ENCODE measurements at regions not wholly inside any gene's neighbourhood (a gene's known extent, or its start where the extent isn't known, plus 50 kb on each side); places are given as distances from the start of the nearest gene placed in this dataset.
A peak's percentile ranks its signal among the peaks of the same experiment; 100 is the strongest.
"Not testable (repeated sequence)": the region's sequence is repeated elsewhere in the genome, so short reads cannot be mapped to it uniquely, and the experiment has no call there.

DNA sequence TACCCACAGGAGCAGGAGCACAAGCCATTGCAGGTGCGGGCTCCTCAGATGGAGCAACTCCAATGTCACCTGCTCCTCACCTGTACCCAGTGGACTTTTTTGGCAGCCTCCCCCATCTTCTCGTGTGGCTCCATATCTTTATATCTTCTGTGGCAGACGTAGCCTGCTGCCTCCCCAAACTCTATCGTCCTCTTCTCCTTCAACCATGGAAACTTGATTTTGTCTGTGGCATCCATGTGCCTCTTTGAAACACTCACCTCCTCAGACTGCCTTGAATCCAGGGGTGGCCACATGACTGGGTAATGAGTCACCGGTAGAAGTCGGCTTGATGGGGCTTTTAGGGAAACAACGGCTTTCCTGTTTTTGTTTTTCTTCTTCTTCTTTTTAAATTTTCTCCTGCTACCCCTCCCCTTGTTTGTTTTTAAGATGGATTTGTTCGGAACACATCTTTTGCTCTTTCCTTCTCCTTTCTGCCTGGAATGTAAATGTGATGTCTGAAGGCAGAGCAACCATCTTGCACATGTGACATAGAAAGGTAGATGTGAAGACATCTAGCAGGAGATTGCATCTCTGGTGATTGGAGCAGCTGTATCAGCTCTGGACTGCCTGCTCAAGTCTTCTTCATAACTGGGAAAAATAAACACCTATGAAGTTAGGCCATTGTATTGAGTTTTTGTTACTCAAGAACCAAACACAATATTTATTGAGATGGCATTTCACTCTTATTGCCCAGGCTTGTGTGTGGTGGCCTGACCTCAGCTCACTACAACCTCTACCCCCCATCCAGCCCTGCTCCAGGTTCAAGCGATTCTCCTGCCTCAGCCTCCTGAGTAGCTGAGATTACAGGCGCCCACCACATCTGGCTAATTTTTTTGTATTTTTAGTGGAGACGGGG lies 69.9 kb upstream of the DDR1 start:
- Histone ChIP-seq H2AK5ac (ENCODE audit: low read length, severe bottlenecking) (peak overlapping the region; percentile 92), H2BK5ac (ENCODE audit: low read depth, low read length, poor library complexity, severe bottlenecking) (no peak overlapping the region), H4K91ac (ENCODE audit: low read length) (peak overlapping the region; percentile 65), H3K14ac (ENCODE audit: low read length in 2 of 2) (peak overlapping the region in 1 of 2 experiments; percentile 93), H3K4ac (ENCODE audit: low read depth in 1 of 2, low read length in 2 of 2) (peak overlapping the region; percentile 30 to 34), H4K8ac (ENCODE audit: low read length) (peak overlapping the region; percentile 66), H2BK120ac (ENCODE audit: low read depth, low read length) (peak overlapping the region; percentile 21), H3K4me3 (ENCODE audit: insufficient read depth in 1 of 2, low read depth in 1 of 2, low read length in 2 of 2) (no peak overlapping the region), H3K9ac (ENCODE audit: low read length) (no peak overlapping the region), H3K36me3 (ENCODE audit: control insufficient read depth in 1 of 2, insufficient read depth in 2 of 2, low read depth in 1 of 2, low read length in 2 of 2) (no peaks in the 10 kb centered on the region), H3K9me3 (ENCODE audit: control insufficient read depth, low read length) (no peaks in the 10 kb centered on the region), H3K4me1 (ENCODE audit: control insufficient read depth, insufficient read depth, low read depth, low read length) (peaks cover 14% of the 10 kb centered on the region), H2AFZ (ENCODE audit: low read depth, low read length) (no peak overlapping the region), H3K18ac (ENCODE audit: low read depth in 1 of 2, low read length in 2 of 2) (peak overlapping the region; percentile 46 to 91), H3K27ac (ENCODE audit: low read length, poor library complexity, severe bottlenecking) (peak overlapping the region; percentile 53), H2BK12ac (ENCODE audit: low read length in 2 of 2) (peak overlapping the region; percentile 55 to 76), H3K4me2 (ENCODE audit: low read length, poor library complexity, severe bottlenecking) (no peak overlapping the region), H2BK15ac (ENCODE audit: low read depth, poor library complexity, severe bottlenecking) (no peak overlapping the region), H3K79me1 (replicated peaks; ENCODE audit: low read length, poor library complexity, severe bottlenecking) (no peaks in the 10 kb centered on the region), H3K27me3 (ENCODE audit: control insufficient read depth in 1 of 2, insufficient read depth in 1 of 2, low read length in 2 of 2) (no peaks in the 10 kb centered on the region), H3K23ac (ENCODE audit: low read length in 2 of 2) (no peak overlapping the region)
- 53% methylated on average over 10 of the region's 11 CpGs for WGBS
- DNase-seq: peak; percentile 78

DNA sequence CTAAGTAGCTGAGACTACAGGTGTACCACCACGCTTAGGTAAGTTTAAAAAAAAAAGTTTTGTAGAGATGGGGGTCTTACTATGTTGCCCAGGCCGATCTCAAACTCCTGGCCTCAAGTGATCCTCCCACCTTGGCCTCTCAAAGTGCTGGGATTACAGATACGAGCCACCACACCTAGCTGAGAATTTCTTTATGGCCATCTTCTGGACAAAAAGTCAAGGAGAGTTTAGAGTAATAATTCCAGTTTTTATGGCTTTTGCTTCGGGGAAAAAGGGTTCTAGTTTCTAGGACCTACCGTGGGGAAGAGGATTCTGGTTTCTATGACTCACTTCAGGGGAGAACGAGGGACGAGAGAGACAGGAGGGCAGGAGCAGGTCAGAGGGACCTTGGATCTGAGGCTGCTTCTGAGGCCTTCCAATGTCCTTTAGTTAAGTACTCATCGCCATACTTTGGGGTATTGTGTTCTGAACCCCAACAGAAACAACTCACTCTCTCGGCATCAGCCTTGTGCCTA lies 69.3 kb upstream of the IER3 start:
- Histone ChIP-seq H3K9me3 (ENCODE audit: control insufficient read depth, low read length) (no peaks in the 10 kb centered on the region), H4K91ac (ENCODE audit: low read length) (peak overlapping the region; percentile 79), H3K4me2 (ENCODE audit: low read length, poor library complexity, severe bottlenecking) (no peak overlapping the region), H3K36me3 (ENCODE audit: control insufficient read depth in 1 of 2, insufficient read depth in 2 of 2, low read depth in 1 of 2, low read length in 2 of 2) (no peaks in the 10 kb centered on the region), H2AK5ac (ENCODE audit: low read length, severe bottlenecking) (peak overlapping the region; percentile 92), H3K14ac (ENCODE audit: low read length in 2 of 2) (peak overlapping the region in 1 of 2 experiments; percentile 93), H2BK120ac (ENCODE audit: low read depth, low read length) (peak overlapping the region; percentile 73), H2BK15ac (ENCODE audit: low read depth, poor library complexity, severe bottlenecking) (peak overlapping the region; percentile 19), H3K4ac (ENCODE audit: low read depth in 1 of 2, low read length in 2 of 2) (peak overlapping the region in 1 of 2 experiments; percentile 34), H3K23ac (ENCODE audit: low read length in 2 of 2) (no peak overlapping the region), H2AFZ (ENCODE audit: low read depth, low read length) (no peak overlapping the region), H3K27ac (ENCODE audit: low read length, poor library complexity, severe bottlenecking) (peak overlapping the region; percentile 44), H4K8ac (ENCODE audit: low read length) (peak overlapping the region; percentile 76), H3K27me3 (ENCODE audit: control insufficient read depth in 1 of 2, insufficient read depth in 1 of 2, low read length in 2 of 2) (no peaks in the 10 kb centered on the region), H2BK12ac (ENCODE audit: low read length in 2 of 2) (peak overlapping the region in 1 of 2 experiments; percentile 90), H3K9ac (ENCODE audit: low read length) (peak overlapping the region; percentile 19), H3K79me1 (replicated peaks; ENCODE audit: low read length, poor library complexity, severe bottlenecking) (no peaks in the 10 kb centered on the region), H3K18ac (ENCODE audit: low read depth in 1 of 2, low read length in 2 of 2) (peak overlapping the region; percentile 67 to 91), H2BK5ac (ENCODE audit: low read depth, low read length, poor library complexity, severe bottlenecking) (no peak overlapping the region), H3K4me1 (ENCODE audit: control insufficient read depth, insufficient read depth, low read depth, low read length) (peaks cover 14% of the 10 kb centered on the region), H3K4me3 (ENCODE audit: insufficient read depth in 1 of 2, low read depth in 1 of 2, low read length in 2 of 2) (no peak overlapping the region)
- WGBS: 62% methylated on average over 9 of the region's 9 CpGs
- DNase-seq: peak; percentile 53

DNA sequence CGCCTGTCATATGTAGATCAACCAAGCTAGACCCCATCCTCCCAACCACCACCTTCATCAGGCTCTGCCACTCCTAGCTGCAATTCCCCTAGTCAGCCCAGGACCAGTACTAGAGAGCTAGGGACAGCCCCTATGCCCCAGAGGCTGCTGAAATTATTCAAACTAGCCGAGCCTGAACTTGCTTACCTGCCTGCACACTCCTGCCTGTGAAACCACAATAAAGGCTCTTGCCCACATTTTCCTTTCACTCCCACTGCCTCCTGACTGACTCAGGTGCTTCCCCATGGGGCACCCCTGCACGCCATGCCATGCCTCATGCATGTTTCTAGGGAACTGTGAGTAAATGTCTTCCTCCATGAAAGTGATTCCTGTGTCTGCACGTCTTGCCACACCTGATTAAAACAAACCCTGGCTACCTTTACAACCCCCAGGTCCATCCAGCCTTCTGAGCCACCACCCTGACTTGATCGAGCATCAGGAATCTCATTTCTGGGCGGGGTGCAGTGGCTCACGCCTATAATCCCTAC lies 66.5 kb upstream of the IER3 start:
- no peaks in the 10 kb centered on the region for H3K79me1 ChIP-seq (replicated peaks; ENCODE audit: low read length, poor library complexity, severe bottlenecking)
- H3K4me3 ChIP-seq (ENCODE audit: insufficient read depth in 1 of 2, low read depth in 1 of 2, low read length in 2 of 2): no peak overlapping the region
- H3K23ac ChIP-seq (ENCODE audit: low read length in 2 of 2): no peak overlapping the region
- no peak for DNase-seq
- no peak overlapping the region for H2AK5ac ChIP-seq (ENCODE audit: low read length, severe bottlenecking)
- peak overlapping the region in 1 of 2 experiments; percentile 26 for H3K4ac ChIP-seq (ENCODE audit: low read depth in 1 of 2, low read length in 2 of 2)
- no peak overlapping the region for H3K9ac ChIP-seq (ENCODE audit: low read length)
- no peak overlapping the region for H3K27ac ChIP-seq (ENCODE audit: low read length, poor library complexity, severe bottlenecking)
- no peak overlapping the region for H2BK15ac ChIP-seq (ENCODE audit: low read depth, poor library complexity, severe bottlenecking)
- H4K8ac ChIP-seq (ENCODE audit: low read length): no peak overlapping the region
- H3K4me2 ChIP-seq (ENCODE audit: low read length, poor library complexity, severe bottlenecking): no peak overlapping the region
- 91% methylated on average over 7 of the region's 7 CpGs for WGBS
- H2AFZ ChIP-seq (ENCODE audit: low read depth, low read length): no peak overlapping the region
- H3K14ac ChIP-seq (ENCODE audit: low read length in 2 of 2): no peak overlapping the region
- H3K9me3 ChIP-seq (ENCODE audit: control insufficient read depth, low read length): no peaks in the 10 kb centered on the region
- no peak overlapping the region for H4K91ac ChIP-seq (ENCODE audit: low read length)
- H3K36me3 ChIP-seq (ENCODE audit: control insufficient read depth in 1 of 2, insufficient read depth in 2 of 2, low read depth in 1 of 2, low read length in 2 of 2): no peaks in the 10 kb centered on the region
- H3K27me3 ChIP-seq (ENCODE audit: control insufficient read depth in 1 of 2, insufficient read depth in 1 of 2, low read length in 2 of 2): no peaks in the 10 kb centered on the region
- no peak overlapping the region for H2BK120ac ChIP-seq (ENCODE audit: low read depth, low read length)
- peaks cover 13% of the 10 kb centered on the region for H3K4me1 ChIP-seq (ENCODE audit: control insufficient read depth, insufficient read depth, low read depth, low read length)
- H2BK5ac ChIP-seq (ENCODE audit: low read depth, low read length, poor library complexity, severe bottlenecking): no peak overlapping the region
- H2BK12ac ChIP-seq (ENCODE audit: low read length in 2 of 2): peak overlapping the region in 1 of 2 experiments; percentile 92
- H3K18ac ChIP-seq (ENCODE audit: low read depth in 1 of 2, low read length in 2 of 2): peak overlapping the region in 1 of 2 experiments; percentile 64

DNA sequence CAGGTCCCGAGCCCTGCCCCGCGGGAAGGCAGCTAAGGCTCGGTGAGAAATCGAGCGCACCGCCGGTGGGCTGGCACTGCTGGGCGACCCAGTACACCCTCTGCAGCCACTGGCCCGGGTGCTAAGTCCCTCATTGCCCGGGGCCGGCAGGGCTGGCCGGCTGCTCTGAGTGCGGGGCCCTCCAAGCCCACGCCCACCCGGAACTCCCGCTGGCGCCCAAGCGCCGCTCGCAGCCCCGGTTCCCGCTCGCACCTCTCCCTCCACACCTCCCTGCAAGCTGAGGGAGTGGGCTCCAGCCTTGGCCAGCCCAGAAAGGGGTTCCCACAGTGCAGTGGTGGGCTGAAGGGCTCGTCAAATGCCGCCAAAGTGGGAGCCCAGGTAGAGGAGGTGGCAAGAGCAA lies 63.2 kb upstream of the IER3 start:
- H3K4me2 ChIP-seq (ENCODE audit: low read length, poor library complexity, severe bottlenecking); H3K36me3 ChIP-seq (ENCODE audit: control insufficient read depth in 1 of 2, insufficient read depth in 2 of 2, low read depth in 1 of 2, low read length in 2 of 2); H3K9me3 ChIP-seq (ENCODE audit: control insufficient read depth, low read length); H4K8ac ChIP-seq (ENCODE audit: low read length); H3K4me3 ChIP-seq (ENCODE audit: insufficient read depth in 1 of 2, low read depth in 1 of 2, low read length in 2 of 2); H3K27me3 ChIP-seq (ENCODE audit: control insufficient read depth in 1 of 2, insufficient read depth in 1 of 2, low read length in 2 of 2); H4K91ac ChIP-seq (ENCODE audit: low read length); H2AK5ac ChIP-seq (ENCODE audit: low read length, severe bottlenecking); H3K79me1 ChIP-seq (replicated peaks; ENCODE audit: low read length, poor library complexity, severe bottlenecking); H3K4ac ChIP-seq (ENCODE audit: low read depth in 1 of 2, low read length in 2 of 2); H3K9ac ChIP-seq (ENCODE audit: low read length); H2BK15ac ChIP-seq (ENCODE audit: low read depth, poor library complexity, severe bottlenecking); H3K14ac ChIP-seq (ENCODE audit: low read length in 2 of 2); H2BK12ac ChIP-seq (ENCODE audit: low read length in 2 of 2); H2BK120ac ChIP-seq (ENCODE audit: low read depth, low read length); H3K4me1 ChIP-seq (ENCODE audit: control insufficient read depth, insufficient read depth, low read depth, low read length); H3K18ac ChIP-seq (ENCODE audit: low read depth in 1 of 2, low read length in 2 of 2); H2AFZ ChIP-seq (ENCODE audit: low read depth, low read length); H3K27ac ChIP-seq (ENCODE audit: low read length, poor library complexity, severe bottlenecking); DNase-seq; H2BK5ac ChIP-seq (ENCODE audit: low read depth, low read length, poor library complexity, severe bottlenecking); H3K23ac ChIP-seq (ENCODE audit: low read length in 2 of 2): not testable (repeated sequence)
- 97% methylated on average over 16 of the region's 26 CpGs for WGBS

All from mesenchymal stem cell (in vitro differentiated cells and primary cell).